ENCODE measurements at regions not wholly inside any gene's neighbourhood (a gene's known extent, or its start where the extent isn't known, plus 50 kb on each side); places are given as distances from the start of the nearest gene placed in this dataset.
"Not testable (repeated sequence)": the region's sequence is repeated elsewhere in the genome, so short reads cannot be mapped to it uniquely, and the experiment has no call there.

DNA sequence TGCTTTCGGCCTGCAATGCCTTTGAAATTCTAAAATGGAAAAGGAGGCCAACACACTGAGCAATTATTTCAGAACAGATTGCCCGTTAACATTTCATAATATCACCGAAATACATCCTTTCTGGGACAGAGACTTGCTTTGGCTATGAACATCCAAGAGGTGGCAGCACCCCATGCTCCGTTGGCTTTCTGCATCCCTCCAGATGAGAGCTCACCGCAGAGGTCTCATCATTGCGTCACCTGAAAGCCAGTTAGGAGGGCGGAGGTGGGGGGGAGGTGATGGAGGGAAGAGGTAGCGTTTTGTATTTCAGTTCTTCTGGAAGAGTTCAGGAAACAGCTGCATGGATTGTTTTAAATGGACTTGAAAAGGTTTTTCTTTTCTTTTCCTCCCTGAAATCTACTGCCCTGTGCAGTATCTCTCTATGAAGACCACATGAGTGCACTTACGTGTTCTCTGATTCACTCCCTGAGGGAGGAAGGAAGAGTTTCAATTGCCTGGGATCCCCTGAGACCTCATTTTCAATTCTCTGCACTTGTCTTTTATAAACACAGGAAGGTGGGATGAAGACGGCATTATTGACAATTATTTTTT is 166.8 kb upstream of the PGRMC2 start:
- peak; percentile 60 to 62 for DNase-seq (ENCODE audit: low read depth in 2 of 2)

DNA sequence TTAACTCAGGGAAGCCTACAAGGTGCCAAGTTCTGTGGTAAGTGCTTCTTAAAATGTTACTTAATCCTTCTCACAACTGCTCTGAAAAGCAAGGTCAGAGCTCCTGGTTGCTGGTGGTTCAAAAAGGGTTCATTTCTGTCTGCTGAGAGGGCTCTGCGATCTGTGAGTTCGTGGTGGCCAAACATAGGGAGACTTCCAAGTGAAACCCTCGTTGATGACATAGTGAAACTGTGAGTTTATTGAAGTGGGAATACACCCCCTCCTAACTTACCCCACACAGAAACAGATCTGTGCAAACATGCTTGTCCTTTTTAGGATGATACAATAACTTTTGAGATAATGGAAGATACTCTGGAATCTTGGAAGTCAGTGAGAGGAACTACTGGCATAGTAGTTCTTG is 164.8 kb upstream of the PGRMC2 start:
- no peak for DNase-seq (ENCODE audit: low read depth in 2 of 2)

DNA sequence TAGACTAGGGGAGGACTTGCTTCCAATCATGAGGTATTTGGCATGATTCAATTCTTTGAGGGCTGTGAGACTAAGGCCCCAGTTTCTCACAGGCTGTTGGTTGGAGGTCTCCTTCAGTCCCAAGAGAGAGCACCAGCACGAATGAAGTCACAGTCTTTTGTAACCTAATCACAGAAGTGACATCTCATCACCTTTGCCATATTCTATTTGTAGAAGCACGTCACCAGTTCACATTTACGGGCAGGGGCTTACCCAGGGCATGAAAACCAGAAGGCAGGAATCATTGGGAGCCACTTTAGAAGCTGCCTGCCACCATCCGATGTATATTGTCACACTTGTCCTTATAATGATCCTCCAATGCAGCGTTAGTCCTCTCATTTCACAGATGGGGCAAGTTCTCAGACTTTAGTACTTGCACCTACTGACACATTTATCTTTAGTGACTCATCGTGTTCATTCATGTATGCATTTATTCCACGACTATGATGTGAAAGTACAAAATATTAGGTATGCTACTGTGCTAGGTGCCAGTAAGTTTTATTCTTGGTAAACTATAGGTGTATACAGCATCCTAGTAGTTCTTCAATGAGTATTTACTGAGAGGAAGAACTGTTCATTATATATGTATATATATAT is 163.8 kb upstream of the PGRMC2 start:
- DNase-seq (ENCODE audit: low read depth in 2 of 2): no peak

DNA sequence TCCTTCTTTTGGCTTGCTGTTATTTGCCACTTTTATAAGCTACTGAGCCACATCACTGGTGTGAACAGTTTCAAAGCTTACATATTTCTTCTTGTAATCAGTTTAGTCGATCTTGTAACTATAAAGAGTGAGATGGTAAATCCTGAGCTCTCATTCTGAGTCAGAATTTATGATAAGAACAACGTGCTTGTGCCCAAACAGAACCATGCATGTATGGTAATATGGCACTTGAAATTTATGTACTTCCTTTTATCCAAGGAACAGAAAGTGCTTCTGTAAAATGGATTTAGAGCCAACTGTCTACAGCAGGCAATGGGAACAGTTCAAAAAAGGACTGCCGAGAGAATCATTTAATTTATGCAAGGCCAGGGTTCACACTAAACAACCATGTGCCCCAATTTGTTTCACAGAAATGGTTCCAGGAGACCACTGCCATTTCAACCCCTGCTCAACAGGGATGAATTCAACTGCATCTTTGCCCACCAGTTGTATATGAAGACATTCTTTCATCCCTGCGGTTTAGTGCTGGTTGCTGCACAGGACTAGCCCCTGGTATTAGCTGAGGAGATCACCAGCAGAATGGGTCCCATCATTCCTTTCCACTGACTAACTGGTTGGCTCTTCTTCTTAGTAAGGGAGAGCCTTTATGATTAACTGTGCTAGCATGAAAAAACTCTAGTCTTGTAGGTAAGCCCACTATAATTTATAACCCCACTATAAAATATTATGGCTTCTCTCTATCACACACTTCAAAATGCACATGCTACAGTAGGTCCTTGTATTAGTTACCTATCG is 162.9 kb upstream of the PGRMC2 start:
- DNase-seq (ENCODE audit: low read depth in 2 of 2): no peak

DNA sequence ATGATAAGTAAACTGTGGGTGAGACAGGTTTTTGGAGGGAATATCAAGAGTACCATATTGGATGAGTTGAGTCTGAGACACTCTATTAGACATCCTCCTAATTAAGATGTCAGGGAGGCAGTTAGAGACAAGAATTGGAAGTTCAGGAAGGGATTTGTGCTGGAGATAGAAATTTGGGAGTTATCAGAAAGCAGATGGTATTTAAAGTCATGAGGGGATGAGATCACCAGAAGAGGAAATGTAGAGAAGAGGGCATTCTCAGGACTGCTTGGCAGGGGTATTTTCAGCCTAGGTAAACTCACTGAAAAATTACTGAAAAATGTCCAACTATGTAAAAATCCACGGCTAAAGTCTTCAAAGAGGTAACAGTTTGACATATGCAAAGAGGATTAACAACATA is 161.6 kb upstream of the PGRMC2 start:
- no peak for DNase-seq (ENCODE audit: low read depth in 2 of 2)

DNA sequence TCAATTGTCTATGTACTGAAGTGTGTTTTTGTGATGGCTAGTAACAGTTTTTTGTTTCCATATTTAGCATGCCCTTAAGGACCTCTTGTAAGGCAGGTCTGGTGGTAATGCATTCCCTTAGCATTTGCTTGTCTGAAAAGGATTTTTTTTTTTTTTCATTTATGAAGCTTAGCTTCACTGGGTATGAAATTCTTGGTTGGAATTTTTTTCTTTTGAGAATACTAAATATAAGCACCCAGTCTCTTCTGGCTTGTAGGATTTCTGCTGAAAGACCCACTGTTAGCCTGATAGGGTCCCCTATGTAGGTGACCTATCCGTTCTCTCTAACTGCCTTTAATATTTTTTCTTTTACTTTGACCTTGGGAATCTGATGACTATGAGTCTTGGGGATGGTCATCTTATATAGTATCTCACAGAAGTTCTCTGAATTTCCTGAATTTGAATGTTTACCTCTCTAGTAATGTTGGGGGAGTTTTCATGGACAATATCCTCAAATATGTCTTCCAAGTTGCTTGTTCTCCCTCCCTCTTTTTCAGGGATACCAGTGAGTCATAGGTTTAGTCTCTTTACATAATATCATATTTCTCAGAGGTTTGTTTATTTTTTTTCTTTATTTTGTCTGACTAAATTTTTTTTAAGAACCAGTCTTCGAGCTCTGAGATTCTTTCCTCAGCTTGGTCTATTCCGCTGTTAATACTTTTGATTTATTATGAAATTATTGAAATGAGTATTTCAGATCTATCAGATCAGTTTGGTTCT is 157.1 kb upstream of the PGRMC2 start:
- no peak for DNase-seq (ENCODE audit: low read depth in 2 of 2)

DNA sequence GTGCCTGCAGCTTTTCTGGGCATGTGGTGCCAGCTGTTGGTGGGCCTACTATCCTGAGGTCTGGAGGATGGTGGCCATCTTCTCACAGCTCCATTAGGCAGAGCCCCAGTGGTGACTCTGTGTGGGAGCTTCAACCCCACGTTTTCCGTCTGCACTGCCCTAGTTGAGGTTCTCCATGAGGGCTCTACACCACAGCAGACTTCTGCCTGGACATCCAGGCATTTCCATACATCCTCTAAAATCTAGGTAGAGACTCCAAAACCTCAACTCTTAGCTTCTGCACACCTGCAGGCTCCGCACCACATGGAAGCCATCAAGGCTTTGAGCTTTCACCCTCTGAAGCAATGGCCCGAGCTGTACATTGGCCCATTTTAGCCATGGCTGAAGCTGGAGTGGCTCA is 153.3 kb upstream of the PGRMC2 start:
- DNase-seq (ENCODE audit: low read depth in 2 of 2): no peak

DNA sequence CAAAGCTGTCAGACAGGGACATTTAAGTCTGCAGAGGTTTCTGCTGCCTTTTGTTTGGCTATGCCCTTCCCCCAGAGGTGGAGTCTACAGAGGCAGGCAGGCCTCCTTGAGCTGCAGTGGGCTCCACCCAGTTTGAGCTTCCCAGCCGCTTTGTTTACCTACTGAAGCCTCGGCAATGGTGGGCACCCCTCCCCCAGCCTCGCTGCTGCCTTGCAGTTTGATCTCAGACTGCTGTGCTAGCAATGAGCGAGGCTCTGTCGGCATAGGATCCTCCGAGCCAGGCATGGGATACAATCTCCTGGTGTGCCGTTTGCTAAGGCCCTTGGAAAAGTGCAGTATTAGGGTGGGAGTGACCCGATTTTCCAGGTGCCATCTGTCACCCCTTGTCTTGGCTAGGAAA is 149.4 kb upstream of the PGRMC2 start:
- not testable (repeated sequence) for DNase-seq (ENCODE audit: low read depth in 2 of 2)

DNA sequence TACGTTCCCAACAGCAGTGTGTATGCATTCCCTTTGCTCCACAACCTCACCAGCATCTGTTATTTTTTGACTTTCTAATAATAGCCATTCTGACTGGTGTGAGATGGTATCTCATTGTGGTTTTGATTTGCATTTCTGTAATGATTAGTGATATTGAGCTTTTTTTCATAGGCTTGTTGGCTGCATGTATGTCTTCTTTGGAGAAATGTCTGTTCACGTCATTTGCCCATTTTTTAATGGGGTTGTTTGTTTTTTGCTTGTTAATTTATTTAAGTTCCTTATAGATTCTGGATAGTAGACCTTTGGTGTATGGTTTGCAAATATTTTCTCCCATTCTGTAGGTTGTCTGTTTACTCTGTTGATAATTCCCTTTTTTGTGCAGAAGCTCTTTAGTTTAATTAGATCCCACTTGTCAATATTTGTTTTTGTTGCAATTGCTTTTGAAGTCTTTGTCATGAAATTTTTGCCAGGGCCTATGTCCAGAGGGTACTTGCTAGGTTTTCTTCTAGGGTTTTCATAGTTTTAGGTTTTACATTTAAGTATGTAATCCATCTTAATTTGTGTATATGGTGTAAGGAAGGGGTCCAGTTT is 141.5 kb upstream of the PGRMC2 start:
- DNase-seq (ENCODE audit: low read depth in 2 of 2): not testable (repeated sequence)

DNA sequence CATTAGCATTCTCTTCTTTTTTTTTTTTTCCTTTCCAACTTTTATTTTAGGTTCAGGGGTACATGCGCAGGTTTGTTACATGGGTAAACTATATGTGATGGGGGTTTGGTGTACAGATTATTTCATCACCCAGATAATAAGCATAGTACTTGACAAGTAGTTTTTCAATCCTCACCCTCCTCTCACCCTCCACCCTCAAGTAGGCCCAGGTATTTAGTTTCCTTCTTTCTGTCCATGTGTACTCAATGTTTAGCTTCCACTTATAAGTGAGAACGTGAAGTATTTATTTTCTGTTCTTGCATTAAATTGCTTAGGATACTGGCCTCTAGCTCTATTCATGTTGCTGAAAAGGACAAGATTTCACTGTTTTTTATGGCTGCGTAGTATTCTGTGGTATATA is 140.8 kb upstream of the PGRMC2 start:
- no peak for DNase-seq (ENCODE audit: low read depth in 2 of 2)

DNA sequence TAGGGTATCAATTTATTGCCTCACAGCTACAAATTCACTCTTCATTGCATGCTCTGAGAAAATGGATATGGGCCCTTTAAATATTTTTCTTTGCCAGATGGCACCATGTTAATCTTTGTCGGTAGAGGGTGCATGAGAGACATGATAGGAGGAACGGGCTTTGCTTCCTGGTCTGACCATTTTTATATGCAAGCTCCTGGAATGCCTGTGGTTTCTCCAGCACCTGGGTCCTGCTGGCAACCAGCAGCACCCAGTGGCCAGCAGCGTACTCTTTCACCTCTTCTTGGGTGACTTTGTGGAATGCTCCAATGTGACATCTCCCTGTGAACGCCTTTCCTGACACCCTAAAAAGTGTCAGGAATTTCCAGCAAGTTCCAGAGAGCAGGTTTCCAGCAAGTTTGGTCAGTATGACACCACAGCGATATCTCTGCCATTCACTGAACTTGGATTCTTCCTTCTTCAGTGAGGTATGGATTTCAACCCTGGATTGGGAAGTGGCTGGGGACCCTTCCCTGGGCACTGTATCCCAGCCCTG is 140.3 kb upstream of the PGRMC2 start:
- DNase-seq (ENCODE audit: low read depth in 2 of 2): no peak

DNA sequence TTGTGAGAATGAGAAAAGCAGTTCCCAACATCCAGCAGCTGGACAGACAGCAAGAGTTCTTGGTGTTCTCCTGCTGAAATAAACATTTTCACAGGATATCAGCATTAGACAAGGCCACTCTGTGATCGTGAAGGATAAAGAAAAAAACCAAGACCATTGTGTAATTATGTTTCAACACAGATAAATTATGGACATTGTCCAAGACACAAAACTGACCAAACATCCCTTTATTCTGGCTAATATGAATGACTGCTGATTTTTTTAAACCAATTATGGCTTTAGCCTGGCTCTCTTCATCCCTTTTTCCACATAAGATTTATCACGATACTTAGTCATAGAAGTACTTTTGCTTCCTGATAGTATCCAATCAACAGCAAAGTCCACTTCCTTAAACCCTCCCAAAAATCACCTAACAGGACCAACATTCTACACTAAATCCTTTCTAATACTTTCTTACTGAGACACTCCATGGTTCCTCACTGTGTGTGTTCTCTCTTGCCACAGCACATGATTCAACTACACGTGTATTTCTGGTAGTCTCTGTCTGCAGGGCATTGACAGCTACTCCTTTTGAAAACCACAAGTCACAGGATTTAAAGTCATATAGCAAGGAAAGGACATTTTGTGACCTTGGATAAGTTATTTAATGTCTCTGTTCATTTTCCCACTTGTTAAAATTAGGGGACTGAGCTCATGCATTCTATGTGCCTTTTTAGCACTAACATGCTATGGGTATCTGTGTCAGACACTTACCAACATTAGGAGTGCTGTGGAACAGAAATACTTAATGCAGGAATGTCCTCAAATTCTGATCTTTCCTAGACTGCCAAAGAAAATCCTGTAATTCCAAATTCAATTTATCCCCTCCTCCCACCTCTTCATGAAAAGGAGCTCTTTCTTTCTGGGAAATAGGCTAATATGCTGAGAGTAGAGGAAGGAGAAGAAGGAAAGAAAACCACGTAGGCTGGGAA is 137.2 kb upstream of the PGRMC2 start:
- DNase-seq (ENCODE audit: low read depth in 2 of 2): no peak

DNA sequence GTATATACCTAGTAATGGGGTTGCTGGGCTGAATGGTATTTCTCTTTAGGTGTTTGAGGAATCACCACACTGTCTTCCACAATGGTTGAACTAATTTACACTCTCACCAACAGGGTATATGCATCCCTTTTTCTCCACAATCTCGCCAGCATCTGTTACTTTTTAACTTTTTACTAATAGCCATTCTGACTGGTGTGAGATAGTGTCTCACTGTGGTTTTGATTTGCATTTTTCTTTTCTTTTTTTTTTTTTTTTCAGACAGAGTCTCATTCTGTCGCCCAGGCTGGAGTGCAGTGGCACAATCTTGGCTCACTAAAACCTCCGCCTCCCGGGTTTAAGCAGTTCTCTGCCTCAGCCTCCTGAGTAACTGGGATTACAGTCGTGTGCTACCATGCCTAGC is 134.7 kb upstream of the PGRMC2 start:
- not testable (repeated sequence) for DNase-seq (ENCODE audit: low read depth in 2 of 2)

DNA sequence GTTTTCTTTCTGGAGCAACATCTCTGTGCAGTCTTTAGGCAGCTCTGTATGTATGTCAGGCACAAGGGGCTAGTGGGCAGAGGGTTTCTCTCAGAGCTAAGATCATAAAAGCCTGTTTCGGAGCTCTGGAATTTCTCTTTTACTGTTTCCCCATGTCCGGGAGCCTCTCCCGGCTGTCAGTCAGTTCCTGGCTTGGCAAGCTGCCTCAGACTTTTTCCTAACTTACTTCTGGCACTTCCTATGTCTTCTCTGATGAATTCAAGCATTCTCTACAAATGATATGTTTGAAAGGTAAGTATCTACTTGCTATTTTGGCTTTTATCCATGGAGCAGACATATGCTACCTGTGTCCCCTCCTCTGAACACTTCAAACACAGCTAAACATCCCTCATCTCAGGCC is 129.3 kb upstream of the PGRMC2 start:
- DNase-seq (ENCODE audit: low read depth in 2 of 2): no peak

DNA sequence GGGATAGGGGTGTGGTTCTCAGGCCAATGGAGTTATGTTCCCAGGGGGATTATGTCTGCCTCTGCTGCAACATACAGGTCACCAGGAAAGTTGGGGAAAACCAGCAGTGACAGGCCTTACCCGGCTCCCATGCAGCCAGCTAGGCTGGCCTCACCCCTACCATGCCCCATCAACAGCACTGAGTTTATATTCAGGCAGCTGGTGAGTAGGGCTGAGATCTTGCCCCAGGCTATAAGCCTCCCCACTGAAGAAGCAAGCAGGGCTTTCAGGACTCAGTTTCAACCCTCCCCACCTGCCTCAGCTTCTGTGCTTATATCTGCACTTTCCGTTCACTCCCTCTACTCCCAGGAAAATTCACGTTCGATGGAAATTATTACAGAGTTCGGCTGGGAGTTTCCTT is 122.4 kb upstream of the PGRMC2 start:
- DNase-seq (ENCODE audit: low read depth in 2 of 2): no peak

DNA sequence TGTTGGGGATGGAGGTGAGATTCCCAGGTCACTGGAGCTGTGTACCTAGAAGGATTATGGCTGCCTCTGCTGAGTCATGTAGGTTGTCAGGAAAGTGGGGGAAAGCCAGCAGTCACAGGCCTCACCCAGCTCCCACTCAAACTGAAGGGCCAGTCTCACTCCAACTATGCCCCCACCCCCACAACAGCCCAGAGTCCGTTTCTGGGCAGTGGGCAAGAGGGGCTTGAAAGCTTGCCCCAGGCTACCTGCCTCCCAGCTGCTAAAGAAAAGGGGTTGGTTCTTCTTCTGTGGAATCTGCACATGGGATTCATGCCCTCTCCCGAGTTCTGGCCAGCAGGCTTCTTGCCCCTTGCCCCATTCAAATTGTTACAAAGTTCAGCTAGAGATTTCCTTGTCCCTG is 116.0 kb upstream of the PGRMC2 start:
- DNase-seq (ENCODE audit: low read depth in 2 of 2): no peak

DNA sequence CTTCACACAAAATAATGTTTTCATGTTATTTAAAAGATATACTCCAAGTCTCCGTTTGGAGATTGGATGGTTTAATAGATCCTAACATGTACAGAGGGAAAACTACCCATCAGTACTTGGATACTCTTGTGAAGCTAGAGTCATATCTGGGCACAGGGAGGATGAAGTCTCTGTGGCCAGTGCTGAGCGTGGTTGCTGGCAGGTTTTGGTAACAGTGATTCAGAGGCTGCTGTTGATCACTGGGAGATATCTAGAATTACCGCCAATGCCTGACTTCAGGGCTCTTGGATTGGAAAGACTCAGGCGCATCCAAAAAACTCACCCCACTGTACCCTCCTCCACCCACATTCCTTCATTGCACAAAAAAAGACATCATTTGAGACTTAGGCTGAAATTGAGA is 107.2 kb upstream of the PGRMC2 start:
- no peak for DNase-seq (ENCODE audit: low read depth in 2 of 2)

DNA sequence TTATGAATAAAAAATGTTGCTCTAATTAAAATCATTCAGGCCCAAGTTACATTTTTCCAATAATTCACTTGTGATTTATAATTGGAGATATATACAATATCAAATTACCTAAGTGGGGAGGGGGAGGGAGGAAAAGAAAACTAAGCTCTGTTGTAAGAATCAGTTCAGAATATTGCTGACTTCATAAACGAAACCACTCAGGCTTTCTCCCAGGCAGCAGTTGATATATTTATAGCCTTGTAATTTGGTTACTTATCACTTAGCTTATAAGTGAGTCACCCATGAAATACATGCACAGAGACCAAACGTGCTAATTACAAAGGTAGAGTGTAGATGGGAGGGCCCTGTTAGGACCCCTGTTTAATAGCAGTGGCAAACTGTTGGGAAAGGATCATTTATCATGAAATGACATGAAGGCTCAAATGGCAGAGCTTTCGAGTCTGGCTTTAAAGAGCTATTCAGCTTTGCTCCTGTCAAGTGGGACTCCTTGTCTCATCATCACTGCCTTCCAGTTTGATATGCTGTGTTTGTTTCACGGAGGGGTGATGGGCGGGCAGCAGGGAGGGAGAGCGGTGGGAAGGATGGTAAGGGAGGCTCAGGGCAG is 105.6 kb upstream of the PGRMC2 start:
- no peak for DNase-seq (ENCODE audit: low read depth in 2 of 2)

DNA sequence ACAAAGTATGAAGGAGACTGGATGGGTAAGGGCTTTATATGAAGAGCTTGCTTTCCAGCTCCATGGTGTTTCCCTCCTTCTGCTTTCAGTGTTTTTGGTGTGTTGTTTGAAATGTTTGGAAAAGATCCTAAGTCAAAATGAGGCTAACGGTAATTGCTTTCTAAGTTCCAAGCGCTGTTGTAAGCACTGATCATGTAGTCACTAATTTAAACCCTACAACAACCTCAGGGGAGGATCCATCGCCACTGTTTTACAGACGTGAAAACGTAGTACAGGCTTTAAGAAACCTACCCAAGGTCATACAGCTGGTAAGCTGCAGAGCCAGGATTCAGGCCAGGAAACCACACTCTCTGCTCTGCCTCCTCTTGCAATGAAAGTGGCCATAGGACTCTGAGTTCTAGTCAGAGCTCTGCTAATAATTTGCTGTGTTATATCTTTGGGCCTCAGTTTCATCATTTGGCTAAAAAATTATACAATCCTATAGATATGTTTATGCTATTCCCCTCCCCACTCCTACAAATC is 102.9 kb upstream of the PGRMC2 start:
- DNase-seq (ENCODE audit: low read depth in 2 of 2): no peak

DNA sequence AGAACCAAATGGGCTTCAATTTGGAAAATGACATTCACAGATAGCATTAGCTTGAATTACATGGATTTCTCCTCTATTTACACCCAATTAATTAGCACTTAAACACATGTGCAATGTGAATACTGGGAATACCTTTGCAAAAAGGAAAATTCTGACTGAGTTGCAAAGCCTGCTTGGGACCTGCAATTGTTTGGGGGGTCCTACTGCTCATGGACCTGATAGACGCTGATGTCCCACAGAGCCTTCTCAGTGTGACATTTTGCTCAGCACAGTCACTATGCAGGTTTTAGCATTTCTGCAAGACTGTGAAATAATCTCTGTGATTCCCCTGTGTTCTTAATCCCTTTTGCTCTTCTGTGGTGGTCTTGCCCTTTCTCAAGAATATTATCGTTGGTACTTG is 101.2 kb upstream of the PGRMC2 start:
- DNase-seq (ENCODE audit: low read depth in 2 of 2): no peak
